B cell (primary cell): ENCODE measurements at regions not wholly inside any gene's neighbourhood (a gene's known extent, or its start where the extent isn't known, plus 50 kb on each side); places are given as distances from the start of the nearest gene placed in this dataset.

Experiments used
- ATAC-seq: fragments of 200-7000 bp; cut with Tn5 transposase; one replicate; pipeline ENCODE4 v1.10.0; 2021; ENCODE audit warnings: low read depth, mild to moderate bottlenecking, moderate number of reproducible peaks, moderate library complexity
- CTCF ChIA-PET: fragments of 350-600 bp; sonication (Branson Sonifier 250); formaldehyde crosslinking; loops from one replicate; lab custom pipeline; 2021; ENCODE audit warnings: antibody characterized with exemption, inconsistent platforms; lab: Charles Lee
- POLR2A ChIA-PET: fragments of 350-600 bp; sonication (Branson Sonifier 250); formaldehyde crosslinking; loops from one replicate; lab custom pipeline; 2021; ENCODE audit warnings: antibody characterized with exemption; lab: Charles Lee
- DNase-seq: peaks from one replicate; pipeline ENCODE4 v3.0.0; 2013
- H2AFZ ChIP-seq: 2 replicates; pipeline ENCODE4 v1.6.1; 2012; ENCODE audit warnings: mild to moderate bottlenecking, low read depth, low read length; ENCODE audit not compliant: insufficient read depth, poor library complexity, severe bottlenecking
- H3K27ac ChIP-seq, 2 donors: 1 replicate in 1 of 2; 2 replicates in 1 of 2; pipeline ENCODE4 v1.5.1; 2012 to 2013; ENCODE audit warnings: low read length in 2 of 2, mild to moderate bottlenecking in 2 of 2, moderate library complexity in 1 of 2
- H3K27me3 ChIP-seq, 4 experiments: fragments of 200-600 bp in 1 of 4; sonication (generic) in 1 of 4; replicated peaks in 1 of 4; 1 replicate in 2 of 4; 2 replicates in 2 of 4; pipeline versions ENCODE4 v1.6.1 to v1.7.0; 2013 to 2016; ENCODE audit warnings: low read length in 3 of 4, mild to moderate bottlenecking in 2 of 4, mixed read lengths in 1 of 4, moderate library complexity in 1 of 4; ENCODE audit not compliant: insufficient read depth in 4 of 4, control insufficient read depth in 3 of 4; ENCODE audit errors: control extremely low read depth in 1 of 4
- H3K36me3 ChIP-seq, 2 experiments: replicated peaks in 1 of 2; 1 replicate in 1 of 2; 2 replicates in 1 of 2; pipeline versions ENCODE4 v1.6.1 to v1.7.1; 2013; ENCODE audit warnings: low read length in 1 of 2; ENCODE audit not compliant: insufficient read depth in 2 of 2, control insufficient read depth in 1 of 2; ENCODE audit errors: control extremely low read depth in 1 of 2, extremely low read depth in 1 of 2
- H3K4me1 ChIP-seq, 2 donors: fragments of 200-600 bp in 1 of 2; sonication (generic) in 1 of 2; 1 replicate in 1 of 2; 2 replicates in 1 of 2; pipeline versions ENCODE4 v1.5.1 to v1.6.1; 2013 to 2017; ENCODE audit warnings: low read length in 2 of 2; ENCODE audit not compliant: control insufficient read depth in 2 of 2, insufficient read depth in 2 of 2
- H3K4me2 ChIP-seq: replicated peaks from 2 replicates; pipeline ENCODE3; 2012; ENCODE audit warnings: mild to moderate bottlenecking, low read depth, low read length; ENCODE audit not compliant: poor library complexity, severe bottlenecking
- H3K4me3 ChIP-seq, 5 experiments: fragments of 200-600 bp in 1 of 5; sonication (generic) in 1 of 5; 1 replicate in 3 of 5; 2 replicates in 2 of 5; pipeline versions ENCODE4 v1.5.1 to v1.7.0; 2011 to 2016; ENCODE audit warnings: low read length in 4 of 5, mild to moderate bottlenecking in 4 of 5, low read depth in 2 of 5, control low read depth in 1 of 5, moderate library complexity in 1 of 5; ENCODE audit not compliant: insufficient read depth in 1 of 5; ENCODE audit errors: control extremely low read depth in 1 of 5, extremely low read depth in 1 of 5
- H3K79me2 ChIP-seq: fragments of 200-600 bp; sonication (generic); one replicate; pipeline ENCODE4 v1.6.0; 2016; ENCODE audit warnings: low read length; ENCODE audit not compliant: control insufficient read depth, insufficient read depth
- H3K9ac ChIP-seq: fragments of 200-600 bp; sonication (generic); 2 replicates; pipeline ENCODE4 v1.6.1; 2017; ENCODE audit warnings: mild to moderate bottlenecking, low read length, moderate library complexity
- H3K9me3 ChIP-seq, 3 donors: one replicate each; pipeline versions ENCODE4 v1.6.1 to v1.7.1; 2013; ENCODE audit warnings: low read length in 2 of 3; ENCODE audit not compliant: control insufficient read depth in 2 of 3, insufficient read depth in 1 of 3; ENCODE audit errors: control extremely low read depth in 1 of 3
- H4K20me1 ChIP-seq: 2 replicates; pipeline ENCODE4 v1.6.0; 2012; ENCODE audit warnings: mild to moderate bottlenecking, low read length; ENCODE audit not compliant: insufficient read depth, control insufficient read depth, poor library complexity, severe bottlenecking
- H3K27ac Mint-ChIP-seq: one replicate; pipeline ENCODE4 v1.8.0; 2021; ENCODE audit warnings: mixed read lengths
- H3K27me3 Mint-ChIP-seq: one replicate; pipeline ENCODE4 v1.8.0; 2021; ENCODE audit warnings: mixed read lengths
- H3K4me1 Mint-ChIP-seq: one replicate; pipeline ENCODE4 v1.8.0; 2021; ENCODE audit warnings: mixed read lengths
- H3K4me3 Mint-ChIP-seq: one replicate; pipeline ENCODE4 v1.8.0; 2021; ENCODE audit warnings: mixed read lengths
- H3K9me3 Mint-ChIP-seq: one replicate; pipeline ENCODE4 v1.8.0; 2022; ENCODE audit warnings: mixed read lengths; ENCODE audit not compliant: insufficient read depth
- EZH2 ChIP-seq: IDR thresholded peaks from 2 replicates; pipeline ENCODE4 v1.6.1; 2012; ENCODE audit warnings: borderline replicate concordance, low read depth, mild to moderate bottlenecking, moderate library complexity, low read length; ENCODE audit not compliant: insufficient read depth, poor library complexity, severe bottlenecking
- WGBS: methylation state at CpG from one replicate; pipeline ENCODE4 v1.1.5; 2013; ENCODE audit warnings: missing lambda C conversion rate; ENCODE audit not compliant: insufficient coverage; 5-methylcytosine and 5-hydroxymethylcytosine counted together
- intact Hi-C: fragments of 100-400 bp; cut with micrococcal nuclease; formaldehyde crosslinking; loops from one replicate; pipeline ENCODE4 v1.10.0; 2022
- TF ChIP-seq, protein P1 (sequence below): fragments of 200-600 bp; IDR thresholded peaks from one replicate; pipeline ENCODE4 v1.8.0; 2022; ENCODE audit warnings: antibody characterized with exemption, mild to moderate bottlenecking

DNA sequence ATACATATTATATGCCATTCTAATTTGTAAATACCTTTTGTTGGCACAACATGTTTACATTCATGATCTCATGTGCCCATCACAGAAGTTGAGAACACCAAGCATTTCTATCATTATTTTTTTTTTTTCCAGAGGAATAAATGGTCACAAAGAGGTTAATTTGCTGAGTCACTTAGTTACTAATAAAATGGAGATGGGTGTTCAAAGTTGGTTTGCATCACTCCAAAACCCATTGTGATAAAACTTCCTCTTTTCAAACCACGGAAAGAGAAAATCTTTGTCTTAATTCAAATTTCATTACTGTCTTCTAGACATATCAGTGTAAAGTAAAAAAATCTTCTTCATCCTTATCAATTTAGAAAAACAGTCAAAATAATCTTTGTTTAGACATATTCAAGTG lies 636.8 kb upstream of the CCDC179 start:
- no peaks in the 10 kb centered on the region for H3K36me3 ChIP-seq
- no peaks in the 10 kb centered on the region for H3K9me3 ChIP-seq
- no peaks in the 10 kb centered on the region for H4K20me1 ChIP-seq
- H3K4me1 ChIP-seq, result no peaks in the 10 kb centered on the region
- ChIA-PET CTCF (no interaction called here), POLR2A (no interaction called here)
- H3K4me3 ChIP-seq, result no peak overlapping the region
- no peak overlapping the region for H3K4me2 ChIP-seq
- H3K27me3 ChIP-seq, result no peaks in the 10 kb centered on the region
- no CpG with 5 or more reads among the region's 1 CpG for WGBS
- H3K79me2 ChIP-seq, result no peaks in the 10 kb centered on the region
- H3K9me3 Mint-ChIP-seq, result peaks cover 3% of the 10 kb centered on the region
- no peaks in the 10 kb centered on the region for H3K27me3 Mint-ChIP-seq
- TF ChIP-seq EZH2, result no peak
- TF ChIP-seq, protein P1, sequence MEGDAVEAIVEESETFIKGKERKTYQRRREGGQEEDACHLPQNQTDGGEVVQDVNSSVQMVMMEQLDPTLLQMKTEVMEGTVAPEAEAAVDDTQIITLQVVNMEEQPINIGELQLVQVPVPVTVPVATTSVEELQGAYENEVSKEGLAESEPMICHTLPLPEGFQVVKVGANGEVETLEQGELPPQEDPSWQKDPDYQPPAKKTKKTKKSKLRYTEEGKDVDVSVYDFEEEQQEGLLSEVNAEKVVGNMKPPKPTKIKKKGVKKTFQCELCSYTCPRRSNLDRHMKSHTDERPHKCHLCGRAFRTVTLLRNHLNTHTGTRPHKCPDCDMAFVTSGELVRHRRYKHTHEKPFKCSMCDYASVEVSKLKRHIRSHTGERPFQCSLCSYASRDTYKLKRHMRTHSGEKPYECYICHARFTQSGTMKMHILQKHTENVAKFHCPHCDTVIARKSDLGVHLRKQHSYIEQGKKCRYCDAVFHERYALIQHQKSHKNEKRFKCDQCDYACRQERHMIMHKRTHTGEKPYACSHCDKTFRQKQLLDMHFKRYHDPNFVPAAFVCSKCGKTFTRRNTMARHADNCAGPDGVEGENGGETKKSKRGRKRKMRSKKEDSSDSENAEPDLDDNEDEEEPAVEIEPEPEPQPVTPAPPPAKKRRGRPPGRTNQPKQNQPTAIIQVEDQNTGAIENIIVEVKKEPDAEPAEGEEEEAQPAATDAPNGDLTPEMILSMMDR, result no peak
- no peak for ATAC-seq
- intact Hi-C loops, result no loop called here
- no peaks in the 10 kb centered on the region for H3K4me1 Mint-ChIP-seq
- no peak overlapping the region for H2AFZ ChIP-seq
- no peak overlapping the region for H3K27ac Mint-ChIP-seq
- no peak overlapping the region for H3K27ac ChIP-seq
- DNase-seq, result no peak
- H3K4me3 Mint-ChIP-seq, result no peak overlapping the region
- no peak overlapping the region for H3K9ac ChIP-seq

DNA sequence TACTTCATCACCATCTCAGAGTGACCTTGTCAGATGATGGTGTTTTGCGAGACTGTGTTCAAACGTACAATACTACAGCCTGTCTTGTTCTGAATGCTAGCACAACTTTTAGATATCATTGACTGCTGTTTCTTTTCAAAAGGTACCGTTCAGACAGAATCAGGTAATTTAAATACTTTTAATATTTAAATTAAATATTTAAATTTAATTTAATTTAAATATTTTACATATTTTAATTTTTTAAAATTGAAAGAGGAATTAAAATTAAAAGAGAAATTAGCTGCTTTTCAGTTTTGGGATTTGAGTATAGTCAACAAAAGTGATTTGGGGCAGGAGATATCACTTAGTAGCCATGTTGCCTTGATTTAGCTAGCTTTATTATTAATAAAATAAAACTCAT lies 642.1 kb upstream of the CCDC179 start:
- Histone ChIP-seq H3K9ac (no peak overlapping the region), H3K36me3 (no peaks in the 10 kb centered on the region), H3K4me3 (no peak overlapping the region), H3K4me2 (no peak overlapping the region), H4K20me1 (no peaks in the 10 kb centered on the region), H3K27ac (no peak overlapping the region), H2AFZ (no peak overlapping the region), H3K27me3 (no peaks in the 10 kb centered on the region), H3K79me2 (no peaks in the 10 kb centered on the region), H3K9me3 (no peaks in the 10 kb centered on the region), H3K4me1 (no peaks in the 10 kb centered on the region)
- Mint-ChIP-seq H3K27ac (no peak overlapping the region), H3K4me1 (no peaks in the 10 kb centered on the region), H3K9me3 (peaks cover 6% of the 10 kb centered on the region), H3K27me3 (no peaks in the 10 kb centered on the region), H3K4me3 (no peak overlapping the region)
- ChIA-PET CTCF (no interaction called here), POLR2A (no interaction called here)
- no peak for ATAC-seq
- intact Hi-C loops, result no loop called here
- no CpG with 5 or more reads among the region's 3 CpGs for WGBS
- DNase-seq, result no peak
- no peak for TF ChIP-seq EZH2
- TF ChIP-seq, protein P1, result no peak
